ENCODE measurements at regions not wholly inside any gene's neighbourhood (a gene's known extent, or its start where the extent isn't known, plus 50 kb on each side); places are given as distances from the start of the nearest gene placed in this dataset.

- Histone ChIP-seq H3K27ac (no peak overlapping the region), H3K36me3 (no peaks in the 10 kb centered on the region), H3K27me3 (no peaks in the 10 kb centered on the region), H3K4me1 (no peaks in the 10 kb centered on the region), H3K4me3 (no peak overlapping the region), H3K9me3 (no peaks in the 10 kb centered on the region)
- TF ChIP-seq POLR2A (IDR thresholded peaks at IDR 0.05) (no peak), CTCF (IDR thresholded peaks at IDR 0.05) (no peak)
- intact Hi-C loops (cut with DNase I), result no loop called here
- DNase-seq, result no peak
- no peak for ATAC-seq
Measured at GRCh38 chr16:62597875-62598274, 561.6 kb upstream of the CDH8 start.

- WGBS, 4 donors, result 31 to 42% (median 40%) methylated on average over 1 of the region's 1 CpG
- Histone ChIP-seq H3K36me3 (no peaks in the 10 kb centered on the region), H3K27ac (no peak overlapping the region), H3K9me3 (no peaks in the 10 kb centered on the region), H3K4me3 (no peak overlapping the region), H3K27me3 (no peaks in the 10 kb centered on the region), H3K4me1 (no peaks in the 10 kb centered on the region)
- TF ChIP-seq CTCF (IDR thresholded peaks at IDR 0.05), result no peak
- no peak for TF ChIP-seq POLR2A (IDR thresholded peaks at IDR 0.05)
- no peak for DNase-seq
- intact Hi-C loops (cut with DNase I), result no loop called here
- ATAC-seq, result no peak
Measured at GRCh38 chr16:62596584-62596983, 560.3 kb upstream of the CDH8 start.

GRCh38 chr16:62596125-62596524 is 559.9 kb upstream of the CDH8 start:
- H3K27ac ChIP-seq, result no peak overlapping the region
- WGBS, 4 donors, result 62 to 64% (median 63%) methylated on average over 6 of the region's 6 CpGs
- H3K9me3 ChIP-seq, result no peaks in the 10 kb centered on the region
- TF ChIP-seq CTCF (IDR thresholded peaks at IDR 0.05) (no peak), POLR2A (IDR thresholded peaks at IDR 0.05) (no peak)
- no peaks in the 10 kb centered on the region for H3K36me3 ChIP-seq
- no peak overlapping the region for H3K4me3 ChIP-seq
- no peak for ATAC-seq
- DNase-seq, result no peak
- no peaks in the 10 kb centered on the region for H3K4me1 ChIP-seq
- intact Hi-C loops (cut with DNase I), result no loop called here
- H3K27me3 ChIP-seq, result no peaks in the 10 kb centered on the region

- Histone ChIP-seq H3K27me3 (no peaks in the 10 kb centered on the region), H3K27ac (no peak overlapping the region), H3K4me3 (no peak overlapping the region), H3K4me1 (no peaks in the 10 kb centered on the region), H3K9me3 (peaks cover 0 to 4% (median 0%) of the 10 kb centered on the region in 12 donors), H3K36me3 (no peaks in the 10 kb centered on the region)
- DNase-seq (no peak), ATAC-seq (no peak)
- intact Hi-C loops (cut with DNase I), result no loop called here
- TF ChIP-seq CTCF (IDR thresholded peaks at IDR 0.05) (no peak), POLR2A (IDR thresholded peaks at IDR 0.05) (no peak)
- WGBS, 4 donors, result 40 to 64% (median 55%) methylated on average over 3 of the region's 3 CpGs
Measured at GRCh38 chr16:62586128-62586862, 550.1 kb upstream of the CDH8 start.
